ENCODE measurements at regions not wholly inside any gene's neighbourhood (a gene's known extent, or its start where the extent isn't known, plus 50 kb on each side); places are given as distances from the start of the nearest gene placed in this dataset.

DNA sequence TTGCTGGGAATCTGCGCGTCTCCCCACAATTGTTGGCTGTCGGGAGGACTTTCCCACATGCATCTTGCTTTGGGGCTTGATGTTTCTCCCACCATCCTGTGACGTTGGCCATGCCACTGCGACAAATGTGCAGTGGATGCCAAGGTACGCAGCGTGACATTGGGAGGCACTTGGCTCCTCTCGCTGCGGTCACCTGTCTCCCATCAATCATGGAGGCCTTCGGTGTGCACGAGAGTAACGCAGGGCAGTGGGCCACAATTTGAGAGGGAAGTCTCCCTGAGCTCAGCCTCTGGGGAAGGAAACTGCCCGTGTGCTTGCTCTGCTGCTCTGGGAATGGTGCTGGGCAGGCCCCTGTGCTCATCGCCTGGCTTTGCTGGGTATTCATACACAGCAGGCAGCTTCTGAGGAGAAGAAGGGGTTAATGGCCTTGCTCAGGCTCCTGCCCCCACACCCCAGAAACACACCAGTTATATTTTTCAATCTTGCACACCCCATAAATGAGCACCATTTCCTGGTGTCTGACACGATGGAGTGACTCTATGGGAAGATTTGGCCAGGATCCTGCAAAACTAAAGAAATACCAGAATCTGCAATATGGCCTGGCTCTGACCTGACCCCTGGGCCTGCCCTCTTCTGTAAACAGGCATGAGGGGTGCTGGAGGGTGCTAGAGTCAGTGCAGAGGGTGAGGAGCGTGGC, 153.5 kb downstream of the ADAMTS15 start:
- no peak overlapping the region for H3K4me3 ChIP-seq (ENCODE audit: low read depth, low read length)
- in situ Hi-C loops (cut with HindIII; ENCODE audit: low sequenced_read_pairs), result no loop called here
- TF ChIP-seq, protein P1, sequence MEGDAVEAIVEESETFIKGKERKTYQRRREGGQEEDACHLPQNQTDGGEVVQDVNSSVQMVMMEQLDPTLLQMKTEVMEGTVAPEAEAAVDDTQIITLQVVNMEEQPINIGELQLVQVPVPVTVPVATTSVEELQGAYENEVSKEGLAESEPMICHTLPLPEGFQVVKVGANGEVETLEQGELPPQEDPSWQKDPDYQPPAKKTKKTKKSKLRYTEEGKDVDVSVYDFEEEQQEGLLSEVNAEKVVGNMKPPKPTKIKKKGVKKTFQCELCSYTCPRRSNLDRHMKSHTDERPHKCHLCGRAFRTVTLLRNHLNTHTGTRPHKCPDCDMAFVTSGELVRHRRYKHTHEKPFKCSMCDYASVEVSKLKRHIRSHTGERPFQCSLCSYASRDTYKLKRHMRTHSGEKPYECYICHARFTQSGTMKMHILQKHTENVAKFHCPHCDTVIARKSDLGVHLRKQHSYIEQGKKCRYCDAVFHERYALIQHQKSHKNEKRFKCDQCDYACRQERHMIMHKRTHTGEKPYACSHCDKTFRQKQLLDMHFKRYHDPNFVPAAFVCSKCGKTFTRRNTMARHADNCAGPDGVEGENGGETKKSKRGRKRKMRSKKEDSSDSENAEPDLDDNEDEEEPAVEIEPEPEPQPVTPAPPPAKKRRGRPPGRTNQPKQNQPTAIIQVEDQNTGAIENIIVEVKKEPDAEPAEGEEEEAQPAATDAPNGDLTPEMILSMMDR (IDR thresholded peaks at IDR 0.05; ENCODE audit: low read depth, low read length, missing control alignments), result no peak
- DNase-seq (ENCODE audit: low read depth), result no peak

GRCh38 chr11:130602641-130603334, 154.3 kb downstream of the ADAMTS15 start:
- TF ChIP-seq, protein P1 (IDR thresholded peaks at IDR 0.05; ENCODE audit: low read depth, low read length, missing control alignments), result no peak
- no peak overlapping the region for H3K4me3 ChIP-seq (ENCODE audit: low read depth, low read length)
- no peak for DNase-seq (ENCODE audit: low read depth)
- in situ Hi-C loops (cut with HindIII; ENCODE audit: low sequenced_read_pairs), result no loop called here

- DNase-seq (ENCODE audit: low read depth), result no peak
These were observed 155.0 kb downstream of the ADAMTS15 start for GRCh38 chr11:130603335-130603906.

GRCh38 chr11:130604606-130605005, 156.2 kb downstream of the ADAMTS15 start:
- DNase-seq (ENCODE audit: low read depth), result no peak
- H3K4me3 ChIP-seq (ENCODE audit: low read depth, low read length), result no peak overlapping the region
- TF ChIP-seq, protein P1 (IDR thresholded peaks at IDR 0.05; ENCODE audit: low read depth, low read length, missing control alignments), result no peak
- in situ Hi-C loops (cut with HindIII; ENCODE audit: low sequenced_read_pairs), result no loop called here

More at GRCh38 chr11:130603335-130603906, 155.0 kb downstream of the ADAMTS15 start:
- no peak overlapping the region for H3K4me3 ChIP-seq (ENCODE audit: low read depth, low read length)
- TF ChIP-seq, protein P1 (IDR thresholded peaks at IDR 0.05; ENCODE audit: low read depth, low read length, missing control alignments), result no peak
- in situ Hi-C loops (cut with HindIII; ENCODE audit: low sequenced_read_pairs), result no loop called here

DNA sequence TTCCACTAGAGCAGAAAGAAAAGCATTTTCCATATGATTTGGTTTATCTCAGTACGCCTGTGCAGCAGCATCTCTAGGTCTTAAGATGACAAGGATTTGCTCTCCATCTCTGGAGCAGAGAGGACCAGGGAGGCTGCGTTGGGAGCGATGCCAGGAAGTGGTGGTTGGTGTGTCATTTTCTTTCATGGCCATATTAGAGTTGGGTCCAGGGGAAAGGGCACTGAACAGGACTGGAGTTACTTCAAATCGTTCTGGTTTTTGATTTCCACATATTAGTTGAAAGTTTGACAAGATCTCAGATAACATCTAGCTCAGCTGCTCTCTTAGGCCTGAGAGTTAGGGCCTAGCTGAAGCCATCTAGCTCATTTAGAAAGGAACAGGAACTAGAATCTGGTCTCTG, 157.7 kb downstream of the ADAMTS15 start:
- DNase-seq (ENCODE audit: low read depth), result no peak

GRCh38 chr11:130606781-130607511, 158.5 kb downstream of the ADAMTS15 start:
- no peak overlapping the region for H3K4me3 ChIP-seq (ENCODE audit: low read depth, low read length)
- DNase-seq (ENCODE audit: low read depth), result no peak
- in situ Hi-C loops (cut with HindIII; ENCODE audit: low sequenced_read_pairs), result no loop called here
- TF ChIP-seq, protein P1 (IDR thresholded peaks at IDR 0.05; ENCODE audit: low read depth, low read length, missing control alignments), result no peak

More for the DNA sequence above, 157.7 kb downstream of the ADAMTS15 start:
- TF ChIP-seq, protein P1 (IDR thresholded peaks at IDR 0.05; ENCODE audit: low read depth, low read length, missing control alignments), result no peak
- H3K4me3 ChIP-seq (ENCODE audit: low read depth, low read length), result no peak overlapping the region
- in situ Hi-C loops (cut with HindIII; ENCODE audit: low sequenced_read_pairs), result no loop called here

All from astrocyte of the cerebellum (primary cell).